ENCODE measurements at regions not wholly inside any gene's neighbourhood (a gene's known extent, or its start where the extent isn't known, plus 50 kb on each side); places are given as distances from the start of the nearest gene placed in this dataset.

DNA sequence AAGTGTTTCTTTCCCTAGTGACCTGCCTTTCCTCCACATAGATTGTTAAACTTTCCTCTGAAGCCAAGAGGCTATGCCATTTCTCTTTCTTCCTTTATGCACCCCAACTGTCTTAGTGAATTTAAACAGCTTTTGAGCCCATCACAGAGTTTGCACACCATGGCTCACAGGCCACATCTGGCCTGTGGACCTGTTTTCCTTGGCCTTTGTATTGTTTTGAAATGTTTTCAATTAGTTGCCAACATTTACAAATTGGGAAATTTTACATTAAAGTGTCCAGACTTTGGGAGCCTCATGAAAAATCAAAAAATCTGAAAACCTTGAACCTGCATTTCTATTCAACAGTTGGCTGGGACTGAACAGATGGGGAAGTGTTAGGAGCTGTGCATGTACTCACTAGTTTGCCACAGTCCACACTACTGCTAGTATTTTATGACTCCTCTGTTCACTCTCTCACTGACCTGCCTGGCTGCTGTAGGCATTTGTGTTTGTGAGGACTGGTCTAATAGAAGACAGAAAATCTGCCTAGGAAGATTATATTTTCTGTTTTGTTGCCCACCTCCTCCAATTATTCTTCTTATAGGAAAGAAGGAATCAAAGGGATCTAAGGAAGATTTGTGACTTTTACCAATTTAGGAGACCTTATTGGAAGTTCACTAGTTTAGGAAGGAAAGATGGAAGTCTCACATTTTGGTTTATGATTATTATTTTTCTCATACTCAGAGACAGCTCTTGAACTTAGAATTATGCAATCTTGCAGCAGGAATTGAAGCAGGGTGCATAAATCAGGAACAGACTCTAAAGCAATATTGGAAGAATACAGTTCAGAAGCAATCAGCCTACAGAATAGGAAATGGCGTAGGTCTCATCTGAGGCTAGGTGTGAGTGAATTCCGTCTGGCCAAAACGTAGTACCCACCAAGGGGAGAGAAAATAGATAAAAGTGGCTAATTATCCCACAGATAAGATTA is 134.7 kb downstream of the HLX start:
- no peaks in the 10 kb centered on the region for H3K9me2 ChIP-seq (ENCODE audit: insufficient read depth)
- H3K4me1 ChIP-seq (ENCODE audit: insufficient read depth) = no peaks in the 10 kb centered on the region
- in situ Hi-C loops (cut with MboI) = no loop called here
- H3K36me3 ChIP-seq (ENCODE audit: low read depth) = no peaks in the 10 kb centered on the region
- no peaks in the 10 kb centered on the region for H4K20me1 ChIP-seq (ENCODE audit: insufficient read depth)
- no peaks in the 10 kb centered on the region for H3K79me2 ChIP-seq (ENCODE audit: insufficient read depth)
- no peak overlapping the region for H2AFZ ChIP-seq
- no peaks in the 10 kb centered on the region for H3F3A ChIP-seq (ENCODE audit: insufficient read depth)
- H3K9me3 ChIP-seq (ENCODE audit: low read depth) = no peaks in the 10 kb centered on the region
- TF ChIP-seq EZH2phosphoT487 (IDR thresholded peaks at IDR 0.05; ENCODE audit: insufficient read depth, low read depth) = no peak
- TF ChIP-seq EZH2 (IDR thresholded peaks at IDR 0.05; ENCODE audit: insufficient read depth, poor library complexity, severe bottlenecking) = no peak
- H3K27me3 ChIP-seq (replicated peaks; ENCODE audit: insufficient read depth) = no peaks in the 10 kb centered on the region
- WGBS, 2 experiments (ENCODE audit: low coverage in 1 of 2, low lambda C conversion rate in 2 of 2, missing lambda C conversion rate in 2 of 2) = 79 to 83% methylated on average over 3 of the region's 3 CpGs
- no peak overlapping the region for H3K4me2 ChIP-seq (ENCODE audit: unreplicated experiment)
- H3K27ac ChIP-seq = no peak overlapping the region
- no peak overlapping the region for H3K4me3 ChIP-seq
- no peak for DNase-seq
- no peak overlapping the region for H3K9ac ChIP-seq

DNA sequence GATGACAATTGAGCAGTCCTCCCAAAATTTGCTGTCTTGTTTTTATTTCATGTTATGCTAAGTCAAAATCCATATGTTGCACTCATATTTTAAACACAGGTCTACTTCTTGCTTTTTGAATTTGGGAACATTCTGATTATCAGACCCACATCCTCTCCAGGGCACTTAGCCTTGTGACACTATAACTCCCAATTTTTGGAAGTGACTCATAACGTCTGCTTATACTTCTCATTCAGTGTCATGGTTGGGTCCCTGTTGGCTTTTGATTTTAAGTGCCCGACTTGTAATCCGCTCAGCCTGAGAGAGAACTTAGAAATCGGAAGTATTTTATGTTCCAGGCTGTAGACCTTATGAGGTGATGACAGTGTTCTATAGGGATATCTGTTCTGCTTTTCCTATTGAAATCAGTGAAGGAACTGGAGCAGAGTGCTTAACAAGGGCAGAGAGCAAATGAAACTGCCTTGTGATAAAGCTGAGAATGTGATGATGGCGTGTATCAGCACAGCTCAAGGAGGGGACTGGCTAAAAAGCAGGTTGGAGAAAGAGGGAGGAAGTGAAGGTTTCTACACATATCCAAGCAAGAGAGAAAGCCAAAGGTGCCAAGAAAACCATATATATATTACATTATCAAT is 136.0 kb downstream of the HLX start:
- Histone ChIP-seq H3K36me3 (ENCODE audit: low read depth) (no peaks in the 10 kb centered on the region), H3F3A (ENCODE audit: insufficient read depth) (no peaks in the 10 kb centered on the region), H3K4me2 (ENCODE audit: unreplicated experiment) (no peak overlapping the region), H4K20me1 (ENCODE audit: insufficient read depth) (no peaks in the 10 kb centered on the region), H3K9me3 (ENCODE audit: low read depth) (no peaks in the 10 kb centered on the region), H3K79me2 (ENCODE audit: insufficient read depth) (no peaks in the 10 kb centered on the region), H3K27me3 (replicated peaks; ENCODE audit: insufficient read depth) (no peaks in the 10 kb centered on the region), H3K27ac (no peak overlapping the region), H3K9ac (no peak overlapping the region), H2AFZ (no peak overlapping the region), H3K9me2 (ENCODE audit: insufficient read depth) (no peaks in the 10 kb centered on the region), H3K4me1 (ENCODE audit: insufficient read depth) (no peaks in the 10 kb centered on the region), H3K4me3 (no peak overlapping the region)
- no peak for DNase-seq
- in situ Hi-C loops (cut with MboI) = no loop called here
- TF ChIP-seq EZH2 (IDR thresholded peaks at IDR 0.05; ENCODE audit: insufficient read depth, poor library complexity, severe bottlenecking) (no peak), EZH2phosphoT487 (IDR thresholded peaks at IDR 0.05; ENCODE audit: insufficient read depth, low read depth) (no peak)
- WGBS, 2 experiments (ENCODE audit: low coverage in 1 of 2, low lambda C conversion rate in 2 of 2, missing lambda C conversion rate in 2 of 2) = 89 to 91% methylated on average over 5 of the region's 5 CpGs

DNA sequence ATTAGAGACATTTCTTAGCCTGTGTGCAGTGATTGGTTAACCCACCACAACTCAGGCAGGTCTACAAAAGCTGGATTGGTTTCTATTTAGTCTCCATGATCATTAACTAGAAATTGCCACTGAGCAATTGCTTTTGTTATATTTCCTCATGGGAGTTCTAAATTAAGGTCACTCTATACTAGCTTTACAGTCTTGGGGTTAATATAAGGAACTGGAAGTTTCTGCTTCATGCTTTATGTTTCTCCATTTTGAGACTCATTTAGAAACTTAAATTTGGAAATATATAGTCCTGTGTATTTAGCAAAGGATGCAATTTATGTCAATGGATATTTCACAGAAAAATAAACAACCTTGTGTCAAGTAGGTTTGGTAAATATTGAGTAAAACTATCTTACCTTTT is 137.5 kb downstream of the HLX start:
- in situ Hi-C loops (cut with MboI) = no loop called here
- Histone ChIP-seq H3K4me3 (no peak overlapping the region), H3K27me3 (replicated peaks; ENCODE audit: insufficient read depth) (no peaks in the 10 kb centered on the region), H2AFZ (no peak overlapping the region), H3K79me2 (ENCODE audit: insufficient read depth) (no peaks in the 10 kb centered on the region), H3K9me3 (ENCODE audit: low read depth) (no peaks in the 10 kb centered on the region), H4K20me1 (ENCODE audit: insufficient read depth) (no peaks in the 10 kb centered on the region), H3K9ac (no peak overlapping the region), H3K27ac (no peak overlapping the region), H3K4me1 (ENCODE audit: insufficient read depth) (peaks cover 2% of the 10 kb centered on the region), H3K36me3 (ENCODE audit: low read depth) (no peaks in the 10 kb centered on the region), H3F3A (ENCODE audit: insufficient read depth) (0 out of 2 replicates have a peak, but pooled peaks cover under 1% of the 10 kb centered on the region), H3K9me2 (ENCODE audit: insufficient read depth) (no peaks in the 10 kb centered on the region), H3K4me2 (ENCODE audit: unreplicated experiment) (no peak overlapping the region)
- TF ChIP-seq EZH2 (IDR thresholded peaks at IDR 0.05; ENCODE audit: insufficient read depth, poor library complexity, severe bottlenecking) = no peak
- no peak for DNase-seq

DNA sequence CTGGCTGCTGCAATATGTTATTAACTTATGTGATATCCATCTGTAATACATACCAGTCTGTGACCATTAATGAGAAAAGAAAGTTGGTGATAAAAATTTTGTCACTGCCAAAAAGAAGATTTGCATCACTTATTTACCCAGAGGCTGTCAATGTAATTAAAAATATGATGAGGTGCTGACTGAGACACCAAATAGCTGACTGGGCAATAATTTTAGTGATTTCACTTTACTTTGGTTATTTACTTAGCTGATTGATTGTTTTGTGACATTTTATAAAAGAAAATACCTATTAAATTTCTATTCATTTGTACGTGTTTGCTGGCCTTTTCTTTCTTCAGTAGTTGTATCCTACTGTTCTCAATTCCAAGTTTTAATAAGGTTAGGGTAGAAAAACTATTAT is 139.2 kb downstream of the HLX start:
- Histone ChIP-seq H3K9me3 (ENCODE audit: low read depth) (no peaks in the 10 kb centered on the region), H3K4me1 (ENCODE audit: insufficient read depth) (peaks cover 17% of the 10 kb centered on the region), H3K79me2 (ENCODE audit: insufficient read depth) (no peaks in the 10 kb centered on the region), H3K9me2 (ENCODE audit: insufficient read depth) (no peaks in the 10 kb centered on the region), H3K4me3 (no peak overlapping the region), H3K27ac (no peak overlapping the region), H3K36me3 (ENCODE audit: low read depth) (no peaks in the 10 kb centered on the region), H4K20me1 (ENCODE audit: insufficient read depth) (no peaks in the 10 kb centered on the region), H3K27me3 (replicated peaks; ENCODE audit: insufficient read depth) (no peaks in the 10 kb centered on the region), H3K9ac (no peak overlapping the region), H3K4me2 (ENCODE audit: unreplicated experiment) (no peak overlapping the region), H2AFZ (no peak overlapping the region), H3F3A (ENCODE audit: insufficient read depth) (0 out of 2 replicates have a peak, but pooled peaks cover 13% of the 10 kb centered on the region)
- in situ Hi-C loops (cut with MboI) = no loop called here
- WGBS, 2 experiments (ENCODE audit: low coverage in 1 of 2, low lambda C conversion rate in 2 of 2, missing lambda C conversion rate in 2 of 2) = 88 to 100% methylated on average over 1 of the region's 1 CpG
- TF ChIP-seq EZH2 (IDR thresholded peaks at IDR 0.05; ENCODE audit: insufficient read depth, poor library complexity, severe bottlenecking) = no peak
- no peak for TF ChIP-seq EZH2phosphoT487 (IDR thresholded peaks at IDR 0.05; ENCODE audit: insufficient read depth, low read depth)
- no peak for DNase-seq
